ENCODE measurements at regions not wholly inside any gene's neighbourhood (a gene's known extent, or its start where the extent isn't known, plus 50 kb on each side); places are given as distances from the start of the nearest gene placed in this dataset.

DNA sequence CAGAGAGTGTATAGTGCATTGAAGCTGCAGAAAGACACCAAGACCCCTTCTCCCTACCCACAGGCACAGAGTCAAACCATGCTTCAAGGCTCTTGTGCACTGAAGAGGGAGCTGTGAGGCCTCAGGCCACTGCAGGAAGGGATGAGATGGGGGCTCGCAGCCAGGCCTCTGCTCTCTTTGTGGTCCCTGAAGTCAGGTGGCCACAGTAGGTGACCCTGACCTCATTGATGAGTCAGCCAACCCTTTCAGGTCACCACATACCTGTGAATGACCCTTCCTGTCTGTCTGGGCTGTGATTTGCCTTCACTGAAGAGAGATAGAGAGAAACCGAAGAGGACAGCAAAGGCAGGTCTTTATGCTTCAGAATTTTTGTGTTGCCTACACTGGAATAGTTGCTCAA lies 372.1 kb downstream of the ACTL7B start:
- dilution Hi-C loops (cut with MboI; ENCODE audit: extremely low pct_ligation_motif_present, low sequenced_read_pairs), result no loop called here
- Histone ChIP-seq H3K9me3 (replicated peaks; ENCODE audit: control insufficient read depth, insufficient read depth, low read length) (no peaks in the 10 kb centered on the region), H3K79me2 (ENCODE audit: control insufficient read depth, insufficient read depth, low read length) (no peaks in the 10 kb centered on the region), H3K4me3 (replicated peaks in 1 of 3; ENCODE audit: insufficient read depth in 1 of 3, low read depth in 1 of 3, low read length in 3 of 3) (no peak overlapping the region), H3K27me3 (ENCODE audit: control insufficient read depth in 2 of 2, insufficient read depth in 2 of 2, low read length in 2 of 2) (no peaks in the 10 kb centered on the region), H4K20me1 (replicated peaks; ENCODE audit: control insufficient read depth, extremely low read depth, insufficient read depth, low read length) (no peaks in the 10 kb centered on the region), H3K36me3 (ENCODE audit: control insufficient read depth in 2 of 2, extremely low read depth in 1 of 2, insufficient read depth in 2 of 2, low read length in 2 of 2) (no peaks in the 10 kb centered on the region), H3K27ac (ENCODE audit: insufficient read depth, low read depth, low read length) (no peak overlapping the region), H3K9ac (replicated peaks; ENCODE audit: extremely low read depth, insufficient read depth, low read length) (no peak overlapping the region), H2AFZ (ENCODE audit: low read depth, low read length) (no peak overlapping the region), H3K4me1 (ENCODE audit: control insufficient read depth, extremely low read depth, insufficient read depth, low read length) (peaks cover 6% of the 10 kb centered on the region), H3K9me1 (replicated peaks; ENCODE audit: control insufficient read depth, extremely low read depth, insufficient read depth, low read length) (no peaks in the 10 kb centered on the region), H3K4me2 (ENCODE audit: insufficient read depth, low read length) (no peak overlapping the region)
- no TSS peak for BruUV-seq (replicated peaks)
- intact Hi-C loops (cut with micrococcal nuclease), result no loop called here
- TF ChIP-seq MYC (IDR thresholded peaks at IDR 0.05; ENCODE audit: low read depth, low read length) (no peak), GATA2 (IDR thresholded peaks at IDR 0.05; ENCODE audit: insufficient read depth, insufficient read length, low read depth, low read length) (no peak), FOS (IDR thresholded peaks at IDR 0.05; ENCODE audit: borderline replicate concordance, insufficient read depth, low read length) (no peak), POLR2AphosphoS5 (IDR thresholded peaks at IDR 0.05; ENCODE audit: insufficient read depth, low read depth, low read length) (no peak), POLR2A (IDR thresholded peaks at IDR 0.05; ENCODE audit: low read depth, low read length) (no peak), JUN (IDR thresholded peaks at IDR 0.05; ENCODE audit: borderline replicate concordance, insufficient read depth, insufficient read length, low read depth) (no peak), CTCF (IDR thresholded peaks at IDR 0.05; ENCODE audit: extremely low read depth in 1 of 2, insufficient read depth in 1 of 2, low read depth in 1 of 2, low read length in 2 of 2) (no peak), EZH2 (IDR thresholded peaks at IDR 0.05; ENCODE audit: borderline replicate concordance, low read depth, low read length, severe bottlenecking) (no peak)
- TF ChIP-seq, protein P1, sequence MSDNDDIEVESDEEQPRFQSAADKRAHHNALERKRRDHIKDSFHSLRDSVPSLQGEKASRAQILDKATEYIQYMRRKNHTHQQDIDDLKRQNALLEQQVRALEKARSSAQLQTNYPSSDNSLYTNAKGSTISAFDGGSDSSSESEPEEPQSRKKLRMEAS (IDR thresholded peaks at IDR 0.05; ENCODE audit: insufficient read depth, insufficient read length), result no peak
- FAIRE-seq (no peak), DNase-seq (ENCODE audit: low read depth, low spot score) (no peak)
- ChIA-PET POLR2A (no interaction called here), CTCF (no interaction called here)

Data from endothelial cell of umbilical vein (primary cell).